ENCODE measurements at regions not wholly inside any gene's neighbourhood (a gene's known extent, or its start where the extent isn't known, plus 50 kb on each side); places are given as distances from the start of the nearest gene placed in this dataset.
A peak's percentile ranks its signal among the peaks of the same experiment; 100 is the strongest.

- no peaks in the 10 kb centered on the region for H3K4me1 ChIP-seq (ENCODE audit: insufficient read depth)
- H3K36me3 ChIP-seq (ENCODE audit: insufficient read depth) = no peaks in the 10 kb centered on the region
- DNase-seq (ENCODE audit: extremely low spot score) = no peak
- no peak overlapping the region for H3K4me3 ChIP-seq (ENCODE audit: low read depth, low read length)
- 76% methylated on average over 27 of the region's 27 CpGs for WGBS
- no peak overlapping the region for H3K27ac ChIP-seq (ENCODE audit: low read depth)
Measured at GRCh38 chr11:119920666-119921387, 191.8 kb upstream of the NECTIN1 start.

GRCh38 chr11:119919656-119920055 is 190.7 kb upstream of the NECTIN1 start:
- WGBS = 57% methylated on average over 6 of the region's 6 CpGs
- Histone ChIP-seq H3K36me3 (ENCODE audit: insufficient read depth) (no peaks in the 10 kb centered on the region), H3K4me1 (ENCODE audit: insufficient read depth) (no peaks in the 10 kb centered on the region), H3K27ac (ENCODE audit: low read depth) (no peak overlapping the region), H3K4me3 (ENCODE audit: low read depth, low read length) (no peak overlapping the region)
- DNase-seq (ENCODE audit: extremely low spot score) = no peak

GRCh38 chr11:119918347-119918746 is 189.3 kb upstream of the NECTIN1 start:
- WGBS = 50% methylated on average over 6 of the region's 6 CpGs
- no peak overlapping the region for H3K27ac ChIP-seq (ENCODE audit: low read depth)
- H3K4me1 ChIP-seq (ENCODE audit: insufficient read depth) = no peaks in the 10 kb centered on the region
- no peak for DNase-seq (ENCODE audit: extremely low spot score)
- H3K36me3 ChIP-seq (ENCODE audit: insufficient read depth) = no peaks in the 10 kb centered on the region
- no peak overlapping the region for H3K4me3 ChIP-seq (ENCODE audit: low read depth, low read length)

- no peaks in the 10 kb centered on the region for H3K4me1 ChIP-seq (ENCODE audit: insufficient read depth)
- DNase-seq (ENCODE audit: extremely low spot score) = no peak
- no peak overlapping the region for H3K27ac ChIP-seq (ENCODE audit: low read depth)
- no peak overlapping the region for H3K4me3 ChIP-seq (ENCODE audit: low read depth, low read length)
- 84% methylated on average over 2 of the region's 2 CpGs for WGBS
- H3K36me3 ChIP-seq (ENCODE audit: insufficient read depth) = no peaks in the 10 kb centered on the region
Measured at GRCh38 chr11:119916568-119916967, 187.6 kb upstream of the NECTIN1 start.

GRCh38 chr11:119912229-119912628 is 183.2 kb upstream of the NECTIN1 start:
- no peak overlapping the region for H3K27ac ChIP-seq (ENCODE audit: low read depth)
- no peaks in the 10 kb centered on the region for H3K36me3 ChIP-seq (ENCODE audit: insufficient read depth)
- 72% methylated on average over 6 of the region's 6 CpGs for whole genome bisulfite sequencing
- no peaks in the 10 kb centered on the region for H3K4me1 ChIP-seq (ENCODE audit: insufficient read depth)
- no peak for DNase-seq (ENCODE audit: extremely low spot score)
- no peak overlapping the region for H3K4me3 ChIP-seq (ENCODE audit: low read depth, low read length)

- Histone ChIP-seq H3K4me1 (ENCODE audit: insufficient read depth) (no peaks in the 10 kb centered on the region), H3K27ac (ENCODE audit: low read depth) (no peak overlapping the region), H3K4me3 (ENCODE audit: low read depth, low read length) (no peak overlapping the region), H3K36me3 (ENCODE audit: insufficient read depth) (no peaks in the 10 kb centered on the region)
- no peak for DNase-seq (ENCODE audit: extremely low spot score)
- 85% methylated on average over 2 of the region's 2 CpGs for WGBS
Measured at GRCh38 chr11:119910650-119911049, 181.7 kb upstream of the NECTIN1 start.

GRCh38 chr11:119910051-119910450 is 181.1 kb upstream of the NECTIN1 start:
- no peak overlapping the region for H3K27ac ChIP-seq (ENCODE audit: low read depth)
- WGBS = 76% methylated on average over 4 of the region's 4 CpGs
- H3K4me1 ChIP-seq (ENCODE audit: insufficient read depth) = no peaks in the 10 kb centered on the region

GRCh38 chr11:119909495-119909894 is 180.5 kb upstream of the NECTIN1 start:
- no peaks in the 10 kb centered on the region for H3K36me3 ChIP-seq (ENCODE audit: insufficient read depth)
- H3K27ac ChIP-seq (ENCODE audit: low read depth) = no peak overlapping the region
- 87% methylated on average over 9 of the region's 9 CpGs for WGBS
- DNase-seq (ENCODE audit: extremely low spot score) = no peak
- H3K4me3 ChIP-seq (ENCODE audit: low read depth, low read length) = no peak overlapping the region
- H3K4me1 ChIP-seq (ENCODE audit: insufficient read depth) = no peaks in the 10 kb centered on the region

More at GRCh38 chr11:119910051-119910450, 181.1 kb upstream of the NECTIN1 start:
- no peak for DNase-seq (ENCODE audit: extremely low spot score)
- no peak overlapping the region for H3K4me3 ChIP-seq (ENCODE audit: low read depth, low read length)
- H3K36me3 ChIP-seq (ENCODE audit: insufficient read depth) = no peaks in the 10 kb centered on the region

GRCh38 chr11:119909077-119909476 is 180.1 kb upstream of the NECTIN1 start:
- 42% methylated on average over 2 of the region's 2 CpGs for WGBS
- H3K36me3 ChIP-seq (ENCODE audit: insufficient read depth) = no peaks in the 10 kb centered on the region
- DNase-seq (ENCODE audit: extremely low spot score) = no peak
- H3K4me3 ChIP-seq (ENCODE audit: low read depth, low read length) = no peak overlapping the region
- H3K4me1 ChIP-seq (ENCODE audit: insufficient read depth) = no peaks in the 10 kb centered on the region
- no peak overlapping the region for H3K27ac ChIP-seq (ENCODE audit: low read depth)

- no peaks in the 10 kb centered on the region for H3K4me1 ChIP-seq (ENCODE audit: insufficient read depth)
- no peak for DNase-seq (ENCODE audit: extremely low spot score)
- 39% methylated on average over 6 of the region's 6 CpGs for WGBS
- H3K4me3 ChIP-seq (ENCODE audit: low read depth, low read length) = no peak overlapping the region
- no peaks in the 10 kb centered on the region for H3K36me3 ChIP-seq (ENCODE audit: insufficient read depth)
- no peak overlapping the region for H3K27ac ChIP-seq (ENCODE audit: low read depth)
Measured at GRCh38 chr11:119908573-119908904, 179.5 kb upstream of the NECTIN1 start.

- DNase-seq (ENCODE audit: extremely low spot score) = peak; percentile 53
- H3K4me1 ChIP-seq (ENCODE audit: insufficient read depth) = no peaks in the 10 kb centered on the region
- WGBS = 25% methylated on average over 14 of the region's 14 CpGs
- H3K36me3 ChIP-seq (ENCODE audit: insufficient read depth) = no peaks in the 10 kb centered on the region
- H3K4me3 ChIP-seq (ENCODE audit: low read depth, low read length) = no peak overlapping the region
- no peak overlapping the region for H3K27ac ChIP-seq (ENCODE audit: low read depth)
Measured at GRCh38 chr11:119907878-119908572, 179.0 kb upstream of the NECTIN1 start.

- Histone ChIP-seq H3K27ac (ENCODE audit: low read depth) (peak overlapping the region; percentile 3), H3K36me3 (ENCODE audit: insufficient read depth) (no peaks in the 10 kb centered on the region), H3K4me1 (ENCODE audit: insufficient read depth) (no peaks in the 10 kb centered on the region), H3K4me3 (ENCODE audit: low read depth, low read length) (no peak overlapping the region)
- 72% methylated on average over 10 of the region's 10 CpGs for WGBS
- DNase-seq (ENCODE audit: extremely low spot score) = peak; percentile 13
Measured at GRCh38 chr11:119907122-119907851, 178.3 kb upstream of the NECTIN1 start.

- no peaks in the 10 kb centered on the region for H3K4me1 ChIP-seq (ENCODE audit: insufficient read depth)
- 74% methylated on average over 8 of the region's 8 CpGs for WGBS
- H3K27ac ChIP-seq (ENCODE audit: low read depth) = peak overlapping the region; percentile 39
- DNase-seq (ENCODE audit: extremely low spot score) = no peak
- no peaks in the 10 kb centered on the region for H3K36me3 ChIP-seq (ENCODE audit: insufficient read depth)
- no peak overlapping the region for H3K4me3 ChIP-seq (ENCODE audit: low read depth, low read length)
Measured at GRCh38 chr11:119906376-119906775, 177.4 kb upstream of the NECTIN1 start.

- no peaks in the 10 kb centered on the region for H3K4me1 ChIP-seq (ENCODE audit: insufficient read depth)
- H3K27ac ChIP-seq (ENCODE audit: low read depth) = no peak overlapping the region
- 85% methylated on average over 4 of the region's 4 CpGs for WGBS
- DNase-seq (ENCODE audit: extremely low spot score) = no peak
- H3K4me3 ChIP-seq (ENCODE audit: low read depth, low read length) = no peak overlapping the region
- H3K36me3 ChIP-seq (ENCODE audit: insufficient read depth) = no peaks in the 10 kb centered on the region
Measured at GRCh38 chr11:119905162-119905561, 176.2 kb upstream of the NECTIN1 start.
